ENCODE measurements at regions not wholly inside any gene's neighbourhood (a gene's known extent, or its start where the extent isn't known, plus 50 kb on each side); places are given as distances from the start of the nearest gene placed in this dataset.

GRCh38 chr18:41618147-41618546 is 336.9 kb upstream of the PIK3C3 start:
- DNase-seq = no peak

GRCh38 chr18:41617647-41618046 is 337.4 kb upstream of the PIK3C3 start:
- DNase-seq = no peak

- DNase-seq = no peak
These were observed 341.9 kb upstream of the PIK3C3 start for GRCh38 chr18:41613003-41613609.

- no peak for DNase-seq
These were observed 350.1 kb upstream of the PIK3C3 start for GRCh38 chr18:41604964-41605363.

- no peak for DNase-seq
These were observed 353.0 kb upstream of the PIK3C3 start for GRCh38 chr18:41602034-41602433.

GRCh38 chr18:41600693-41601391 is 354.2 kb upstream of the PIK3C3 start:
- DNase-seq = no peak

- DNase-seq = no peak
These were observed 355.6 kb upstream of the PIK3C3 start for GRCh38 chr18:41599466-41599865.

- DNase-seq = no peak
These were observed 360.5 kb upstream of the PIK3C3 start for GRCh38 chr18:41594582-41594981.

GRCh38 chr18:41593171-41593675 is 361.8 kb upstream of the PIK3C3 start:
- DNase-seq = no peak

- no peak for DNase-seq
These were observed 367.1 kb upstream of the PIK3C3 start for GRCh38 chr18:41587976-41588375.

GRCh38 chr18:41585512-41585911 is 369.5 kb upstream of the PIK3C3 start:
- DNase-seq = no peak

GRCh38 chr18:41579185-41579584 is 375.8 kb upstream of the PIK3C3 start:
- no peak for DNase-seq

- DNase-seq = no peak
These were observed 377.5 kb upstream of the PIK3C3 start for GRCh38 chr18:41577529-41577928.

- no peak for DNase-seq
These were observed 378.4 kb upstream of the PIK3C3 start for GRCh38 chr18:41576643-41577042.

- DNase-seq = no peak
These were observed 385.2 kb upstream of the PIK3C3 start for GRCh38 chr18:41569867-41570266.

GRCh38 chr18:41561961-41562360 is 393.1 kb upstream of the PIK3C3 start:
- DNase-seq = no peak

- no peak for DNase-seq
These were observed 396.3 kb upstream of the PIK3C3 start for GRCh38 chr18:41558715-41559114.

- no peak for DNase-seq
These were observed 401.3 kb upstream of the PIK3C3 start for GRCh38 chr18:41553716-41554115.

- DNase-seq = no peak
These were observed 406.3 kb upstream of the PIK3C3 start for GRCh38 chr18:41548521-41549260.

GRCh38 chr18:41545091-41545888 is 409.7 kb upstream of the PIK3C3 start:
- no peak for DNase-seq

- no peak for DNase-seq
These were observed 411.2 kb upstream of the PIK3C3 start for GRCh38 chr18:41543815-41544214.

GRCh38 chr18:41540237-41540871 is 414.7 kb upstream of the PIK3C3 start:
- no peak for DNase-seq

- DNase-seq = no peak
These were observed 416.3 kb upstream of the PIK3C3 start for GRCh38 chr18:41538751-41539150.
